Right atrium auricular region (tissue), 2 donors: ENCODE measurements at regions not wholly inside any gene's neighbourhood (a gene's known extent, or its start where the extent isn't known, plus 50 kb on each side); places are given as distances from the start of the nearest gene placed in this dataset.

ENCODE experiments used
- DNase-seq: peaks from one replicate; pipeline ENCODE4 v3.0.0-alpha.2; 2019; ENCODE audit warnings: low spot score
- H3K27ac ChIP-seq, 2 donors: fragments of 200-600 bp; sonication (generic); 1 replicate in 1 of 2; 2 replicates in 1 of 2; pipeline ENCODE4 v1.5.1; 2016 to 2019
- H3K27me3 ChIP-seq, 2 donors: fragments of 200-600 bp; sonication (generic); one replicate each; pipeline versions ENCODE4 v1.5.1 to v1.6.0; 2017 to 2019
- H3K36me3 ChIP-seq: fragments of 200-600 bp; sonication (generic); one replicate; pipeline ENCODE4 v1.5.1; 2016
- H3K4me1 ChIP-seq, 2 donors: fragments of 200-600 bp; sonication (generic); one replicate each; pipeline versions ENCODE4 v1.5.1 to v1.6.0; 2017 to 2019
- H3K4me3 ChIP-seq, 2 donors: fragments of 200-600 bp; sonication (generic); 1 replicate in 1 of 2; 2 replicates in 1 of 2; pipeline ENCODE4 v1.5.1; 2017 to 2019; ENCODE audit warnings: mild to moderate bottlenecking in 1 of 2, moderate library complexity in 1 of 2
- H3K9me3 ChIP-seq, 2 donors: fragments of 200-600 bp; sonication (generic); one replicate each; pipeline ENCODE4 v1.5.1; 2019
- CTCF ChIP-seq, 2 donors: fragments of 200-600 bp; sonication (generic); IDR thresholded peaks; one replicate each; pipeline ENCODE4 v1.5.1; 2019; ENCODE audit warnings: antibody characterized with exemption in 2 of 2

- H3K4me3 ChIP-seq = no peak overlapping the region
- no peaks in the 10 kb centered on the region for H3K27me3 ChIP-seq
- no peak for DNase-seq
- TF ChIP-seq CTCF (IDR thresholded peaks at IDR 0.05) = no peak
- no peaks in the 10 kb centered on the region for H3K4me1 ChIP-seq
- no peak overlapping the region for H3K27ac ChIP-seq
- no peaks in the 10 kb centered on the region for H3K36me3 ChIP-seq
- no peaks in the 10 kb centered on the region for H3K9me3 ChIP-seq
Observed at GRCh38 chr5:135718651-135719050, 115.8 kb upstream of the SLC25A48 start.

GRCh38 chr5:135718151-135718550, 116.3 kb upstream of the SLC25A48 start:
- Histone ChIP-seq H3K36me3 (no peaks in the 10 kb centered on the region), H3K27me3 (no peaks in the 10 kb centered on the region), H3K4me3 (no peak overlapping the region), H3K27ac (no peak overlapping the region), H3K4me1 (no peaks in the 10 kb centered on the region), H3K9me3 (no peaks in the 10 kb centered on the region)
- no peak for DNase-seq
- TF ChIP-seq CTCF (IDR thresholded peaks at IDR 0.05) = no peak

- no peaks in the 10 kb centered on the region for H3K4me1 ChIP-seq
- H3K4me3 ChIP-seq = no peak overlapping the region
- H3K9me3 ChIP-seq = no peaks in the 10 kb centered on the region
- no peaks in the 10 kb centered on the region for H3K27me3 ChIP-seq
- DNase-seq = no peak
- H3K27ac ChIP-seq = no peak overlapping the region
- TF ChIP-seq CTCF (IDR thresholded peaks at IDR 0.05) = no peak
- H3K36me3 ChIP-seq = no peaks in the 10 kb centered on the region
Observed at GRCh38 chr5:135715267-135716055, 119.0 kb upstream of the SLC25A48 start.

GRCh38 chr5:135714126-135714894, 120.2 kb upstream of the SLC25A48 start:
- no peak overlapping the region for H3K4me3 ChIP-seq
- no peak for DNase-seq
- H3K9me3 ChIP-seq = no peaks in the 10 kb centered on the region
- TF ChIP-seq CTCF (IDR thresholded peaks at IDR 0.05) = no peak
- H3K27me3 ChIP-seq = no peaks in the 10 kb centered on the region
- no peaks in the 10 kb centered on the region for H3K36me3 ChIP-seq
- H3K4me1 ChIP-seq = no peaks in the 10 kb centered on the region
- no peak overlapping the region for H3K27ac ChIP-seq

- no peaks in the 10 kb centered on the region for H3K4me1 ChIP-seq
- TF ChIP-seq CTCF (IDR thresholded peaks at IDR 0.05) = no peak
- DNase-seq = no peak
- no peaks in the 10 kb centered on the region for H3K36me3 ChIP-seq
- H3K9me3 ChIP-seq = no peaks in the 10 kb centered on the region
- H3K4me3 ChIP-seq = no peak overlapping the region
- no peak overlapping the region for H3K27ac ChIP-seq
- H3K27me3 ChIP-seq = no peaks in the 10 kb centered on the region
Observed at GRCh38 chr5:135713161-135713915, 121.1 kb upstream of the SLC25A48 start.
